8988T (cell line): ENCODE measurements at regions not wholly inside any gene's neighbourhood (a gene's known extent, or its start where the extent isn't known, plus 50 kb on each side); places are given as distances from the start of the nearest gene placed in this dataset.
A peak's percentile ranks its signal among the peaks of the same experiment; 100 is the strongest.
"Not testable (repeated sequence)": the region's sequence is repeated elsewhere in the genome, so short reads cannot be mapped to it uniquely, and the experiment has no call there.

Experiments
- DNase-seq: peaks from one replicate; pipeline ENCODE4 v3.0.0; 2011

GRCh38 chr5:162209005-162209605, 141.5 kb downstream of the GABRG2 start:
- peak; percentile 10 for DNase-seq

GRCh38 chr5:162214551-162214950, 147.0 kb downstream of the GABRG2 start:
- no peak for DNase-seq

GRCh38 chr5:162217037-162217436, 149.5 kb downstream of the GABRG2 start:
- no peak for DNase-seq

GRCh38 chr5:162221910-162222309, 154.3 kb downstream of the GABRG2 start:
- DNase-seq, result no peak

GRCh38 chr5:162227075-162227474, 159.5 kb downstream of the GABRG2 start:
- no peak for DNase-seq

GRCh38 chr5:162230348-162230747, 162.8 kb downstream of the GABRG2 start:
- no peak for DNase-seq

GRCh38 chr5:162231522-162231921, 163.9 kb downstream of the GABRG2 start:
- no peak for DNase-seq

GRCh38 chr5:162240734-162241133, 173.2 kb downstream of the GABRG2 start:
- DNase-seq, result no peak

GRCh38 chr5:162242416-162242815, 174.8 kb downstream of the GABRG2 start:
- no peak for DNase-seq

- DNase-seq, result no peak
Measured at GRCh38 chr5:162243651-162244050, 176.1 kb downstream of the GABRG2 start.

- DNase-seq, result no peak
Measured at GRCh38 chr5:162248107-162248713, 180.6 kb downstream of the GABRG2 start.

GRCh38 chr5:162256711-162257110, 189.1 kb downstream of the GABRG2 start:
- DNase-seq, result no peak

- DNase-seq, result no peak
Measured at GRCh38 chr5:162268694-162269481, 201.3 kb downstream of the GABRG2 start.

- no peak for DNase-seq
Measured at GRCh38 chr5:162272417-162272816, 204.8 kb downstream of the GABRG2 start.

- DNase-seq, result no peak
Measured at GRCh38 chr5:162274679-162275078, 207.1 kb downstream of the GABRG2 start.

- DNase-seq, result not testable (repeated sequence)
Measured at GRCh38 chr5:162275387-162275786, 207.8 kb downstream of the GABRG2 start.

- no peak for DNase-seq
Measured at GRCh38 chr5:162282191-162282590, 214.6 kb downstream of the GABRG2 start.

- DNase-seq, result no peak
Measured at GRCh38 chr5:162283609-162284008, 216.0 kb downstream of the GABRG2 start.

- no peak for DNase-seq
Measured at GRCh38 chr5:162288647-162289296, 221.2 kb downstream of the GABRG2 start.

GRCh38 chr5:162289489-162289888, 221.9 kb downstream of the GABRG2 start:
- DNase-seq, result no peak

GRCh38 chr5:162299793-162300192, 232.2 kb downstream of the GABRG2 start:
- DNase-seq, result no peak

GRCh38 chr5:162301356-162301755, 233.8 kb downstream of the GABRG2 start:
- no peak for DNase-seq

GRCh38 chr5:162323466-162323865, 255.9 kb downstream of the GABRG2 start:
- DNase-seq, result no peak

GRCh38 chr5:162324328-162324727, 256.8 kb downstream of the GABRG2 start:
- no peak for DNase-seq
